NCI-H1694 (cell line): ENCODE measurements at regions not wholly inside any gene's neighbourhood (a gene's known extent, or its start where the extent isn't known, plus 50 kb on each side); places are given as distances from the start of the nearest gene placed in this dataset.
"Not testable (repeated sequence)": the region's sequence is repeated elsewhere in the genome, so short reads cannot be mapped to it uniquely, and the experiment has no call there.

Experiments used
- DNase-seq: peaks from one replicate; lab custom pipeline; 2025; lab: John Stamatoyannopoulos, UW

GRCh38 chr5:114822436-114822835, 347.3 kb downstream of the TRIM36 start:
- no peak for DNase-seq

DNA sequence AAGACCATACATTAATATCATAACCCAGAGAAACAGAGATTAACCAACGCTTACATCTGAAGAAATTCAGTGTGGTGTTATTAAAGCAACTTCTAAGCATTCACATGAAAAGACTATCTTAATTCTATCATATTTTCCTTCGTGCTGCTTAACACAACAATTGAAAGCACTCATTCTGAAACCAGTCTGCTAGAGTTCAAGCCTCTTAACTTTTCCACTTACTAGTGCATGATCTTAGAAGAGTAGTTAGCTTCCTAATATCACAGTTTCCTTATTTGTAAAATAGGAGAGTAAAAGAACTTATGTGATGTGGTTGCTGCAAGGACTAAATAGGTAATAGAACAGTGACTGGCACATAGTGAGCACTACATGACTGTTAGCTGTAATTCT, 379.3 kb downstream of the TRIM36 start:
- no peak for DNase-seq

DNA sequence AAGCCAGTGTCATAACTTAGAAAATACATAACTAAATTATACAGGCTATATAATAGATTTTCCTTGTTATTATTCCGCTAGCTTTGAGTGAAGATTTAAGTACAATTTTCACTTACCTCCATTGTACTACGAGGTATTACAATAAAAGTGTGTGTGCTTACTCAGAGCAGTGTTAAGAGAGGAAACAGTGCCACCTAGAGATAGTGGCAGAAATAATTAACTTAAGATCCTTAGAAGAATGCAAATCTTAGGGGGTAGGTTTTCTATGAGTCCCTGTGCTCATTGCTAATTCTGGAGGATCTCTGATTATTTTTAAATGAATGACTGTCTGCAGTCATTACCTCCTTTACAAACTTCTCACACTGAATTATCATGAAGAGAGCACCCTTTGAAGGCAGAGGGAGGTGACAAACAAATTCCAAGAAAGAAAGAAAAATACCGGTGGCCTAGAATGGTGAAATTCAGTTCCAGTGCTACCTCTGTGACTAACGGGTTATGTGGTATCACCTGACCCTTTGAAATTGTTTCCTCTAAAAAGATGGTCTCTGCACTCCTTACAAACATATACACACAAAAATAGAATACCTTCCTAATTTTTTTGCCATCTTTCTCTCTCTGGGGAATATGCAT, 379.8 kb downstream of the TRIM36 start:
- DNase-seq, result peak; percentile 8

- DNase-seq, result no peak
Observed at GRCh38 chr5:114782869-114783268, 386.8 kb downstream of the TRIM36 start.

GRCh38 chr5:114782177-114782576, 387.5 kb downstream of the TRIM36 start:
- no peak for DNase-seq

GRCh38 chr5:114780290-114780689, 389.4 kb downstream of the TRIM36 start:
- DNase-seq, result no peak

GRCh38 chr5:114744406-114744805, 382.5 kb downstream of the KCNN2 start:
- no peak for DNase-seq

DNA sequence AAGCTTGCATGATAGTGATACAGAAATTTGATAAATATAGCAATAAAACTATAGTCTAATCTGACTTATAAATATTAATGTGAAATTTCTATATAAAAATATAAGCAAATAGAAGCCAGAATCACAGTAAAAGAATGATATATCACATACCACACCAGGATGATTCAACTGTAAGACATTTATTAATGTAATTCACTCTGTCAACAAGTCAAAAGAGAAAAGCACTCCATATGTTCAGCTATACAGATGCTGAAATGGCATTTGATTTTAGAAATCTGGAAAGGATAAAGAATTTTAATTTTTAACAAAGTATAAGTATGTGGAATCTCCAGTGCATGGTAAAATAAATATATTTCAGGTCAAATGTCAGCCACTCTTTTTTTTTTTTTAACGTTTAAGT, 372.4 kb downstream of the KCNN2 start:
- no peak for DNase-seq

GRCh38 chr5:114729986-114730385, 368.1 kb downstream of the KCNN2 start:
- DNase-seq, result no peak

- DNase-seq, result no peak
Observed at GRCh38 chr5:114727358-114727757, 365.5 kb downstream of the KCNN2 start.

DNA sequence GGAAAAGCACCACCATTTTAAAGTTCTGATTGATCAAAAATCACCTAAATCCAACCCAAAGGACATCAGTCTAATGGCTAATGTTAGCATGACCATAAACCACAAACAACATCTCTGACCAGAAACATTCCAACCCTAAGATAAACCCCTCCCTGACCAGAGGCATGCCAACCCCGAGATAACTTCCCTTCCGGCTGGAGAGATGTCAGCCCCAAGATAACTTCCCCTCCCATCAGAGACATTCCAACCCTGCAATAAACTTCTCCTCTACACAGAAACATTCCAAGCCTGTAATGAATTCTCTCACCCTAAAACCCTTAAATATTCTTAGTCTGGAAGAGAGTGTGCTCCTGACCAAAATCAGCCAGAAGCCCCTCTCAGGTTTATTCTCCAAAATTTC, 364.3 kb downstream of the KCNN2 start:
- DNase-seq, result no peak

- no peak for DNase-seq
Observed at GRCh38 chr5:114719268-114719667, 357.4 kb downstream of the KCNN2 start.

DNA sequence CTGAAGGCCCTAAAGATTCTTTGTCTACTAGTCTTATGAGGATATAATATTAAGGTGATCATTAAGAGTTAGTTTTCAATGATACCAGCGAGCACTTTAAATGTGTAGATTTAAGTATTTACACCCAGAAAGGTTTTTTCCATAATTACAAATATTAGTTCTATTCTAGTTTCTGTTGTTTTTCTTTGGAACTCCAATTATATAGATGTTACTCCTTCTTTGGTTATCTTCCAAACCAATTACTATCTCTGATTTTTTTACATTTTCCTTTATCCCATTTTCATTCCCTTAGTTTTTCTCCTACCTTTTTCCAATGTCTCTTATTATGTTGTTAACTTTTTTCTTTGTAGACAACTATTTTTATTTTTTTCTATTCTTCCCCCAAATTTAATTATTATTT, 355.1 kb downstream of the KCNN2 start:
- no peak for DNase-seq

GRCh38 chr5:114704225-114704893, 342.5 kb downstream of the KCNN2 start:
- not testable (repeated sequence) for DNase-seq

DNA sequence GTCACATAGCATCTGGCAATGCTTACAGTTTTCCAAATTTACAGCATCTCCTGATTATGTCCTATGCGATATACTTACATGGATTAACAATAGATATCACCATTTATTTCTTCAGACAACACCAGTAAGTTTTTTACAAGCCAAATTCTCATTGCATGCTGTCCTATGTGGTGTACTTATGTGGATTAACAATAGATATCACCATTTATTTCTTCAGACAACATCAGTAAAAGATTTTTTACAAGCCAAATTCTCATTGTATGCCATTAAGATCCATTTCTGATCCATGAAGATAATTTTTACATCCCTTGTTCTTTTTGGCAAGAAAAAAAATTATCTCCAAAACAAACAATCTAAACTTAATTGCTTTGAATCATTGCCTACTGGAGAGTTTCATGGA, 340.9 kb downstream of the KCNN2 start:
- DNase-seq, result no peak

DNA sequence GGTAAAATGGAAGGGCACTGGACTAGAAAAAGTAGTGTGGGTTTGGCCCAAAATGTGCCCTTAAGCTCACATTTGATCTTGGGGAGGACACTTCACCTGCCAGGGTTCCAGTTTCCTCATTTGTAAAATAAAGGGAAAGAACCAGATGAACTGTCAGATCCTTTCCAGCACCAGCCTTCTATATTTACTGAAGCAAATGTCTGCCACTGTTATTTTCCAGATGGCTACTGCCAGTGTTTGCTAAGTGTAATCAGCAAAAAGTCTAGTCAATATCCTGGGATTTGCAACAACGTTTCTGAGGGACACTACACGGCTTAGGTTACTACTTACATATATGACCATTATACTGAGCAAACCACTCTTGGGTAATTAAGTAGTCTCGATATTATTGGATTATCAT, 340.3 kb downstream of the KCNN2 start:
- DNase-seq, result no peak

GRCh38 chr5:114700823-114701222, 339.0 kb downstream of the KCNN2 start:
- DNase-seq, result no peak

DNA sequence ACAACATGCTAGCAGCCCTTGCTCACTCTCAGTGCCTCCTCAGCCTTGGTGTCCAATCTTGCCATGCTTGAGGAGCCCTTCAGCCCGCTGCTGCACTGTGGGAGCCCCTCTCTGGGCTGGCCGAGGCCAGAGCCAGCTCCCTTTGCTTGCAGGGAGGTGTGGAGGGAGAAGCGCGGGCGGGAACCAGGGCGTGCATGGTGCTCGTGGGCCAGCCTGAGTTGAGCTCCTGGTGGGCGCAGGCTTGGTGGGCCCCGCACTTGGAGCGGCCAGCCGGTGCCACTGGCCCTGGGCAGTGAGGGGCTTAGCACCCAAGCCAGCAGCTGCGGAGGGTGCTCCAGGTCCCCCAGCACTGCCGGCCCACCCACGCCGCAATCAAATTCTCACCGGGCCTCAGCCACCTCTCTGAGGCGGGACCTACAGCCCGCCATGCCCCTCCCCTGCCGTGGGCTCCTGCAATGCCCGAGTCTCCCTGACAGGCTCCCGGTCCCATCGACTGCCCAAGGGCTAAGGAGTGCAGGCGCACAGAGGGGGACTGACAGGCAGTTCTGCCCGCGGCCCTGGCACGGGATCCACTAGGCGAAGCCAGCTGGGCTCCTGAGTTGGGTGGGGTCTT, 333.5 kb downstream of the KCNN2 start:
- DNase-seq, result no peak

GRCh38 chr5:114686356-114686755, 324.5 kb downstream of the KCNN2 start:
- DNase-seq, result no peak

DNA sequence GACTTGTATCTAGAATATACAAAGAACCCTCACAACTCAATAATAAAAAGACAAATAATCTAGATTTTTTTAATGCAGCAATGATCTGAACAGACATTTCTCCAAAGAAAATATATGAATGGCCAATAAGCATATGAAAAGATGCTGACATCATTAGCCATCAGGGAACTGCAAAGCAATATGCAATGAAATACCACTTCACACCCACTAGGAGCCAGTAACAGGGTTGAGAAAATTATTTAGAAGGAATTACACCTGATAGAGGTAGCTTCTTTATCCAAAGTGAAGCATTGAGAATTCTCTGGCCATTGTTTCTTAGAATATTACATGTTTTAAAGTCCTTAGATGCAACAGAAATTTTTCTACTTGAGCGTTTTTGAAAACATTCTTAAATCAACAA, 316.9 kb downstream of the KCNN2 start:
- DNase-seq, result no peak

DNA sequence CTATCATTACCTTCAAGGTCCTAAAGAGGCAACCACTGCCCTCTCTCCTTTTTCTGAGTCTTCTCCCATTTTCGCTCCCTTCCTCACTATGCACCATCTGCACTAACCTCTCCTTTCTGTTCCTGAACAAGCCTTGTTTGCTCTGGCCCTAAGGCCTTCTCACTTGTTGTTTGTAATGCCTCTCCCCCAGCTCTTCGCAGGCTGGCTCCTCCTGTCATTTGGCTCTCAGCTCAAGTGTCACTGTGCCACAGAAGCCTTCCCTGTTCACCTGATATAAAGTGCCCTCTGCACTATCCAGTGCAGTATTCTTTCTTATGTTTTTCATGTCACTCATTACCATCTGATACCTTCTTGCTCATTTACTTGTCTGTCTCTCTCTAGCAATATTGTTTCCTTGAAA, 303.7 kb downstream of the KCNN2 start:
- no peak for DNase-seq

DNA sequence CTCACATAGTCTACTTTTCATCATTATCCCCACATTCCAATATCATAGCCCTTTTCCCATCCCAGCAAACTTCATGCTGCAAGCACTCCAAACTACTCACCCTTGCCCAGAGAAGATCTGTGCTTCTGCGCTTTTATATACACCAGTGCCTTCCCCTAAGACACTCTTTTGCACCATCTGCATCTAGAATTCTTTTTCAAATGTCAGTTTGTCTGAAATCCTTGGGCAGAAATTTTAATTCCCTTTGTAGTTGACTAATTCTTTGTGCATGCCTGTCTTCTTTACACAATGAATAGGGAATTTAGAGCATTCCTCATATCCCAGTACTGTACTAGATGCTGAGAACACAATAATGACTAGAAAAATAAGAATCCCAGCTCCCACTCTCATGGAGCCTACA, 298.9 kb downstream of the KCNN2 start:
- no peak for DNase-seq

DNA sequence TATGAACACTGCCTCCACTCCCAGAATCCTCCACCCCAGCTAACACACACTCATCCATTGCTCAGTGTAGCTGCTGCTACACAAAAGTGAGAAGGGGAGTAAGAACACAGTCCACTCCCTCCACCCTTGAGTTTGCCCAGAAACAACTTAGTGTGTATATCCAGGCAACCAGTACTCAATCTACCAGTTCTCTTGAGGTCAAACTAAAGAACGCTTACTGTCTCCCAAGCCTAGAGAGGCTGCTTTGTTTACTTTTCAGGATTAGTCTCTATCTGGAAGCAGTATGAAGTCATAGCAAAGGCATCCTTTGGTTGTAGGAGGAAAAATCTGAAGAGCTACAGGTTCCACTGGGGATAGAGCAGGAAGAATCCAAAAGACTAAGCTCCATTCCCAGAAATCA, 296.3 kb downstream of the KCNN2 start:
- DNase-seq, result no peak
